ENCODE measurements at regions not wholly inside any gene's neighbourhood (a gene's known extent, or its start where the extent isn't known, plus 50 kb on each side); places are given as distances from the start of the nearest gene placed in this dataset.

DNA sequence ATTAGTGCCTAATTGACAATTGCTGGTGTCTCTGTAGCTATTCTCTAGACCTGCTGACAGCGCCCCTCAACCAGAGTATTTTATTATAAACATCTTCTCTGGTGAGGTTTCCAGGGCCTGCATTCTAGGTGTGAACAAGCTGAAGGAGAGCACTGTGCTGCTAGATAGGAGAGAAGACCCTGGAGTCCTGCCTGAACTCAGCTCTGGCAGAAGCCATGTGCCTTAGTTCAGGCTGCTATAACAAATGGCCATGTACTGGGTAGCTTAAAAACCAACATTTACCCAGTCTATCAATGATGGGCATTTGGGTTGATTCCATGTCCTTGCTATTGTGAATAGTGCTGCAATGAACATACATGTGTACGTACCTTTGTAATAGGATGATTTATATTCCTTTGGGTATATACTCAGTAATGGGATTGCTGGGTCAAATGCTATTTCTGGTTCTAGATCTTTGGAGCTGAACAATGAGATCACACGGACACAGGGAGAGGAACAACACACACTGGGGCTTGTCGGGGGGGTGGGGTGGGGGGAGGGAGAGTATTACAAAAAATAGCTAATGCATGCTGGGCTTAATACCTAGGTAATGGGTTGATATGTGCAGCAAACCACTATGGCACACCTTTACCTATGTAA lies 185.5 kb upstream of the CPEB2 start:
- Histone ChIP-seq H2AFZ (ENCODE audit: control insufficient read depth, low read length) (no peak overlapping the region), H3K27ac (ENCODE audit: control insufficient read depth, insufficient read depth, low read length) (no peak overlapping the region), H3K9me3 (ENCODE audit: control insufficient read depth, low read depth, low read length) (no peaks in the 10 kb centered on the region), H4K20me1 (ENCODE audit: control insufficient read depth, extremely low read depth, insufficient read depth, low read length) (no peaks in the 10 kb centered on the region), H3K9ac (ENCODE audit: control insufficient read depth, extremely low read depth, insufficient read depth, low read length) (no peak overlapping the region), H3K4me3 (ENCODE audit: control insufficient read depth in 2 of 3, extremely low read depth in 1 of 3, insufficient read depth in 2 of 3, low read depth in 1 of 3, low read length in 3 of 3) (no peak overlapping the region), H3K36me3 (ENCODE audit: control insufficient read depth in 2 of 2, extremely low read depth in 1 of 2, insufficient read depth in 2 of 2, low read length in 2 of 2) (no peaks in the 10 kb centered on the region), H3K4me1 (ENCODE audit: control insufficient read depth, extremely low read depth, insufficient read depth, low read length) (no peaks in the 10 kb centered on the region), H3K27me3 (ENCODE audit: control insufficient read depth, extremely low read depth, insufficient read depth, low read length) (no peaks in the 10 kb centered on the region), H3K9me1 (ENCODE audit: control insufficient read depth, extremely low read depth, insufficient read depth, low read length) (no peaks in the 10 kb centered on the region), H3K4me2 (ENCODE audit: control insufficient read depth, extremely low read depth, insufficient read depth, low read depth, low read length) (no peak overlapping the region), H3K79me2 (ENCODE audit: control insufficient read depth, insufficient read depth, low read length) (no peaks in the 10 kb centered on the region)
- dilution Hi-C loops (cut with MboI; ENCODE audit: extremely low pct_ligation_motif_present, low sequenced_read_pairs) = no loop called here
- DNase-seq (ENCODE audit: low read depth, low spot score) (no peak), FAIRE-seq (no peak)
- TF ChIP-seq, protein P1, sequence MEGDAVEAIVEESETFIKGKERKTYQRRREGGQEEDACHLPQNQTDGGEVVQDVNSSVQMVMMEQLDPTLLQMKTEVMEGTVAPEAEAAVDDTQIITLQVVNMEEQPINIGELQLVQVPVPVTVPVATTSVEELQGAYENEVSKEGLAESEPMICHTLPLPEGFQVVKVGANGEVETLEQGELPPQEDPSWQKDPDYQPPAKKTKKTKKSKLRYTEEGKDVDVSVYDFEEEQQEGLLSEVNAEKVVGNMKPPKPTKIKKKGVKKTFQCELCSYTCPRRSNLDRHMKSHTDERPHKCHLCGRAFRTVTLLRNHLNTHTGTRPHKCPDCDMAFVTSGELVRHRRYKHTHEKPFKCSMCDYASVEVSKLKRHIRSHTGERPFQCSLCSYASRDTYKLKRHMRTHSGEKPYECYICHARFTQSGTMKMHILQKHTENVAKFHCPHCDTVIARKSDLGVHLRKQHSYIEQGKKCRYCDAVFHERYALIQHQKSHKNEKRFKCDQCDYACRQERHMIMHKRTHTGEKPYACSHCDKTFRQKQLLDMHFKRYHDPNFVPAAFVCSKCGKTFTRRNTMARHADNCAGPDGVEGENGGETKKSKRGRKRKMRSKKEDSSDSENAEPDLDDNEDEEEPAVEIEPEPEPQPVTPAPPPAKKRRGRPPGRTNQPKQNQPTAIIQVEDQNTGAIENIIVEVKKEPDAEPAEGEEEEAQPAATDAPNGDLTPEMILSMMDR (optimal IDR thresholded peaks at IDR 0.05 in 1 of 3, IDR thresholded peaks at IDR 0.05 in 1 of 3, conservative IDR thresholded peaks at IDR 0.05 in 1 of 3; ENCODE audit: extremely low read depth in 1 of 3, insufficient read depth in 2 of 3, low read length in 3 of 3) = no peak
- no peak for TF ChIP-seq EZH2 (IDR thresholded peaks at IDR 0.05; ENCODE audit: low read length)

DNA sequence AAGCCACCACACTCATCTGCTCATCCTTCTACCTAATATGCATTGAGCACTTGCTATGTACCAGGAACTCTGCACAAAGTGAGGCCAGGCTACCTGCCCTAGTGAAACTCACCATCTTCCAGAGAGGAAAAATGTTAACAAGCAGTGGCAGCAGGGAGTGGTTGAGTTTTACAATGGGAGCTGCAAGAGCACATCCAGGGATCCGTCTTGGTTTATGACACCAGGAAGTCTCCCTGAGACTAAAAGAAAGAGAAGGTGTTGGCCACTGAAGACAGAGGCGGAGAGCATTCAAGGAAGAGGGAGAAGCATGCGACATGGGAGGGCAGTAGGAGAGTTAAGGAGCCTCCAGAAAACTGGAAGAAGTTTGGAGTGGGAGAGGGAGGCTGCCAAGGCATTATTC lies 178.1 kb upstream of the CPEB2 start:
- no peaks in the 10 kb centered on the region for H4K20me1 ChIP-seq (ENCODE audit: control insufficient read depth, extremely low read depth, insufficient read depth, low read length)
- H3K27me3 ChIP-seq (ENCODE audit: control insufficient read depth, extremely low read depth, insufficient read depth, low read length) = no peaks in the 10 kb centered on the region
- H3K4me2 ChIP-seq (ENCODE audit: control insufficient read depth, extremely low read depth, insufficient read depth, low read depth, low read length) = no peak overlapping the region
- no peaks in the 10 kb centered on the region for H3K36me3 ChIP-seq (ENCODE audit: control insufficient read depth in 2 of 2, extremely low read depth in 1 of 2, insufficient read depth in 2 of 2, low read length in 2 of 2)
- H3K9ac ChIP-seq (ENCODE audit: control insufficient read depth, extremely low read depth, insufficient read depth, low read length) = no peak overlapping the region
- dilution Hi-C loops (cut with MboI; ENCODE audit: extremely low pct_ligation_motif_present, low sequenced_read_pairs) = no loop called here
- H3K9me3 ChIP-seq (ENCODE audit: control insufficient read depth, low read depth, low read length) = no peaks in the 10 kb centered on the region
- TF ChIP-seq, protein P1 (optimal IDR thresholded peaks at IDR 0.05 in 1 of 3, IDR thresholded peaks at IDR 0.05 in 1 of 3, conservative IDR thresholded peaks at IDR 0.05 in 1 of 3; ENCODE audit: extremely low read depth in 1 of 3, insufficient read depth in 2 of 3, low read length in 3 of 3) = no peak
- TF ChIP-seq EZH2 (IDR thresholded peaks at IDR 0.05; ENCODE audit: low read length) = no peak
- no peak overlapping the region for H2AFZ ChIP-seq (ENCODE audit: control insufficient read depth, low read length)
- no peak for DNase-seq (ENCODE audit: low read depth, low spot score)
- no peaks in the 10 kb centered on the region for H3K9me1 ChIP-seq (ENCODE audit: control insufficient read depth, extremely low read depth, insufficient read depth, low read length)
- H3K79me2 ChIP-seq (ENCODE audit: control insufficient read depth, insufficient read depth, low read length) = no peaks in the 10 kb centered on the region
- no peak overlapping the region for H3K27ac ChIP-seq (ENCODE audit: control insufficient read depth, insufficient read depth, low read length)
- no peaks in the 10 kb centered on the region for H3K4me1 ChIP-seq (ENCODE audit: control insufficient read depth, extremely low read depth, insufficient read depth, low read length)
- H3K4me3 ChIP-seq (ENCODE audit: control insufficient read depth in 2 of 3, extremely low read depth in 1 of 3, insufficient read depth in 2 of 3, low read depth in 1 of 3, low read length in 3 of 3) = no peak overlapping the region
- no peak for FAIRE-seq
